ENCODE measurements at regions not wholly inside any gene's neighbourhood (a gene's known extent, or its start where the extent isn't known, plus 50 kb on each side); places are given as distances from the start of the nearest gene placed in this dataset.

- peak; percentile 40; the same call in 1 of the 2 replicates for TF ChIP-seq ZNF142 (CRISPR knock-in tag; IDR thresholded peaks at IDR 0.05)
- peak; percentile 67 for TF ChIP-seq REPIN1 (CRISPR knock-in tag; IDR thresholded peaks at IDR 0.05; ENCODE audit: borderline replicate concordance, low read depth)
- no peak for TF ChIP-seq SCMH1 (CRISPR knock-in tag; IDR thresholded peaks at IDR 0.05; ENCODE audit: borderline replicate concordance)
- TF ChIP-seq ZNF460 (CRISPR knock-in tag; IDR thresholded peaks at IDR 0.05; ENCODE audit: borderline replicate concordance), result no peak
- TF ChIP-seq YY1 (IDR thresholded peaks at IDR 0.05; ENCODE audit: insufficient read depth, insufficient replicate concordance, low read depth, low read length), result no peak
- TF ChIP-seq ZNF646 (CRISPR knock-in tag; IDR thresholded peaks at IDR 0.05), result no peak
- TF ChIP-seq THAP9 (CRISPR knock-in tag; IDR thresholded peaks at IDR 0.05; ENCODE audit: borderline replicate concordance), result no peak
- no peak for TF ChIP-seq ZNF567 (CRISPR knock-in tag; IDR thresholded peaks at IDR 0.05; ENCODE audit: borderline replicate concordance)
- TF ChIP-seq PHF21A (CRISPR knock-in tag; IDR thresholded peaks at IDR 0.05), result peak; percentile 43
Observed at GRCh38 chr20:48394415-48395081, 433.3 kb downstream of the PREX1 start (continued).
